ENCODE measurements at regions not wholly inside any gene's neighbourhood (a gene's known extent, or its start where the extent isn't known, plus 50 kb on each side); places are given as distances from the start of the nearest gene placed in this dataset.

DNA sequence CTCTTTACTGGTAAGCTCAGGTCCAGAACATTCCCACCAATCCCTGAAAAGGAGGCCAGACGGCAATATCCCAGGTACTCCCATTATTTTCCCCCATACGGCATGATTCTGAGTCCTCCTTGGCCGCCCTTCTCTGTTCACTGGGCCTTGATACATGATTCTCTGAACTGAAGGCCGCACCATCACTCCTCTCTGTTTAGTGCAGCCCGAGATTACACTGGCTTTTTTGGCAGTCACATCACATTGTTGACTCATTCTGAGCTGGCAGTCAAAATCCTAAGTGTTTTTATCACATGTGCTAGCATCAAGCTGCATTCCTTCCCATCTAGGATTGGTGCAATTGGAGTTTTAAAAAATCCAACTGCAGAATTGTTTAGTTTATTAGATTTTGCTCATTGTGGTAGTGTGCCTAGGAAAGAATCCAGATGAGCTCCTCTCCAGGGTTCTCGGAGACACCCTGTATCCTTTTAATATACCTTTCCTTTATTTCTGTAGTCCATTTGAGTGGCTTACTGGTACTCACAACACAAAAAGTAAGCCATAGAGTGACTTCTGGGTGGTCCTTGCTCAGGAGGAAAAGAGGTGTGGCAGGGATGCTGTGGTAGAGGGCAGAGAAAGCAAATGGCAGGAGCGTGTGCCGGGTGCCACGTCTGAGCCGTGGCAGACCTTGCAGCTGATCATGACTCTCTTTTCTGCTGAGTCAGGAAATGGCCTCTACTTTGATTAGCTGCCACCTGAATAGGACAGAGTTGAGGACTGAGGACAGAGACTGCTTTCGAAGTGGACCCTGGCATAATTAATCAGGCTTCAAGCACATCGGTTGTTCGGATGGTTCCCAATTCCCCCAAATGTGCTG is 121.1 kb upstream of the IL12B start:
- Histone ChIP-seq H3K4me3 (ENCODE audit: low read depth, low read length) (no peak overlapping the region), H3K36me3 (ENCODE audit: control insufficient read depth, insufficient read depth, low read length) (no peaks in the 10 kb centered on the region), H3K4me1 (ENCODE audit: control insufficient read depth, insufficient read depth, low read length) (no peaks in the 10 kb centered on the region), H3K27me3 (ENCODE audit: control insufficient read depth, insufficient read depth, low read length) (no peaks in the 10 kb centered on the region), H3K9me3 (ENCODE audit: control insufficient read depth, insufficient read depth, low read length) (no peaks in the 10 kb centered on the region), H3K27ac (ENCODE audit: low read depth, low read length) (no peak overlapping the region)
- WGBS (ENCODE audit: insufficient coverage) = 84% methylated on average over 11 of the region's 13 CpGs
- DNase-seq (ENCODE audit: low read depth in 4 of 6, low spot score in 6 of 6) = peak in 2 of 6 donors; percentile 38 to 58

DNA sequence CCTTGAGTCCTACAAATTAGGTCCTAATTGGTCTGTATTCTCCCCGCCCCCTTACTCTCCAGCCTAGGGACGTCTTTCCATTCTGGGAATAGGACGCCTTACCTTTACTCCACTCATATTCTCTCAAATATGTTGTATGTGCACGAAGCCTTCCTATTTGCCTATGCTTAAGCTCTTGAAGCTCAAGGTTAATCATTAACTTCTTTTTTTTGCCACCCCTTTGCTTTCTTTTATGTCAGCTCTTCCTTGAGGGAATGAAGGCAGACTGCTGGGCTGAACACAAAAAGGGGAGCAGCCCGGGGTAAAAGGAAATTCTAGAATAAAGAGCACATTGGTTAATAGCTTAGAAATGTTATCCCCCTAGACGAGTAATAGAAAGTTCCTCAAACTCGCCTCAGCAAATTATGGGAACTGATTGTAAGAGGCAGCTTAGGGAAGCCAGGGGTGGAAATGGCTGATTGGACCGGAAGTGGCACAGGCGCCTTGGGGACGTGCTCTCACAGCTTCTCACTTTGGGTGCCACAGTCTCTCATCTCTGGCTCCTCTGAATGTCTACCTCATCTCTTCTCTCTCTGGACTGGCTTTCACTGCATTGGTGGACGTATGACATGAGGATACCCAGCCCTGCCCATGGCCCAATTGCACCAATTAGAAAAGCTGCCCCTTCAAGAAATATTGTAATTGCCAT is 122.3 kb upstream of the IL12B start:
- 87% methylated on average over 9 of the region's 11 CpGs for whole genome bisulfite sequencing (ENCODE audit: insufficient coverage)
- Histone ChIP-seq H3K9me3 (ENCODE audit: control insufficient read depth, insufficient read depth, low read length) (no peaks in the 10 kb centered on the region), H3K4me3 (ENCODE audit: low read depth, low read length) (no peak overlapping the region), H3K4me1 (ENCODE audit: control insufficient read depth, insufficient read depth, low read length) (no peaks in the 10 kb centered on the region), H3K36me3 (ENCODE audit: control insufficient read depth, insufficient read depth, low read length) (no peaks in the 10 kb centered on the region), H3K27ac (ENCODE audit: low read depth, low read length) (no peak overlapping the region), H3K27me3 (ENCODE audit: control insufficient read depth, insufficient read depth, low read length) (no peaks in the 10 kb centered on the region)
- DNase-seq (ENCODE audit: low read depth in 4 of 6, low spot score in 6 of 6) = no peak

DNA sequence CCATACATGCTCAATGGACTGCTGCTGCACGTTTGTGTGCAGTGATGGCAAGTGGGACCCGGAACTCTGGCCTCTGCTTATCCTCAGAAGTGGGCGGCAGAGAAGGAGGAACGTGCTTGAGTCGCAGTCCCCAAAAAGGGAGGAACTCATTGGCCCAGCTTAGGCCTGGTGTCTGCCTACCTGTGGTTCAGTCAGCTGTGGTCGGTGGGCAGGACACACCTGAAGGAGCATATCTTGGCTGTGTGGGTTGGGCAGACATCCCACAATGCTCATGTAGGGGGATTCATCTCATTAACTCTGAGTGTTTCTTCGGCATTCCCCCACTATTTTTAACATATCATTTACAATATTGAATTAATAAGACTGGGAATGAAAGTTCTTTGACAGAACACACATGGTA is 122.9 kb upstream of the IL12B start:
- Histone ChIP-seq H3K4me1 (ENCODE audit: control insufficient read depth, insufficient read depth, low read length) (no peaks in the 10 kb centered on the region), H3K9me3 (ENCODE audit: control insufficient read depth, insufficient read depth, low read length) (no peaks in the 10 kb centered on the region), H3K36me3 (ENCODE audit: control insufficient read depth, insufficient read depth, low read length) (no peaks in the 10 kb centered on the region), H3K27ac (ENCODE audit: low read depth, low read length) (no peak overlapping the region), H3K27me3 (ENCODE audit: control insufficient read depth, insufficient read depth, low read length) (no peaks in the 10 kb centered on the region), H3K4me3 (ENCODE audit: low read depth, low read length) (no peak overlapping the region)
- DNase-seq (ENCODE audit: low read depth in 4 of 6, low spot score in 6 of 6) = no peak
- 70% methylated on average over 5 of the region's 7 CpGs for WGBS (ENCODE audit: insufficient coverage)

DNA sequence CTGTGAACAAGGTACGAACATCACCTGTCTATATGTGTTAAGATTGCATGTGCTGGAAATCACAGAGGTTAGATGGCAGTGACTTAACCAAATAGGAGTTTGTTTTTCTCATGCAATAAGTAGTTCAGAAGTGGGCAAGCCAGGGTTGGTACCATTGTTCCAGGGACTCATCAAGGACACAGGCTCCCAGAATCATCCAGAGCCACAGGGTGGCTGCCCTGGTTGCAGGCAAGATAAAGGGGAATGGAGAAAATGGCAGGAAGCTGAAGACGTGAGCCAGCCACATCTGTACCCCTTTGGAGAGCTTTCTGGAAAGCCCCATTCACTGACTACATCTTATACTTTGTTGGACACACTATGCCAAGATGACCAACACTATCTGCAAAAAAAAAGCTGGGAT is 126.0 kb upstream of the IL12B start:
- H3K27me3 ChIP-seq (ENCODE audit: control insufficient read depth, insufficient read depth, low read length) = no peaks in the 10 kb centered on the region
- WGBS (ENCODE audit: insufficient coverage) = 89% methylated on average over 1 of the region's 2 CpGs
- no peak overlapping the region for H3K4me3 ChIP-seq (ENCODE audit: low read depth, low read length)
- H3K9me3 ChIP-seq (ENCODE audit: control insufficient read depth, insufficient read depth, low read length) = no peaks in the 10 kb centered on the region
- H3K27ac ChIP-seq (ENCODE audit: low read depth, low read length) = no peak overlapping the region
- no peaks in the 10 kb centered on the region for H3K4me1 ChIP-seq (ENCODE audit: control insufficient read depth, insufficient read depth, low read length)
- H3K36me3 ChIP-seq (ENCODE audit: control insufficient read depth, insufficient read depth, low read length) = no peaks in the 10 kb centered on the region
- DNase-seq (ENCODE audit: low read depth in 4 of 6, low spot score in 6 of 6) = no peak

- no peak overlapping the region for H3K27ac ChIP-seq (ENCODE audit: low read depth, low read length)
- no peaks in the 10 kb centered on the region for H3K4me1 ChIP-seq (ENCODE audit: control insufficient read depth, insufficient read depth, low read length)
- no peak overlapping the region for H3K4me3 ChIP-seq (ENCODE audit: low read depth, low read length)
- H3K9me3 ChIP-seq (ENCODE audit: control insufficient read depth, insufficient read depth, low read length) = no peaks in the 10 kb centered on the region
- H3K27me3 ChIP-seq (ENCODE audit: control insufficient read depth, insufficient read depth, low read length) = no peaks in the 10 kb centered on the region
- no peaks in the 10 kb centered on the region for H3K36me3 ChIP-seq (ENCODE audit: control insufficient read depth, insufficient read depth, low read length)
- no peak for DNase-seq (ENCODE audit: low read depth in 4 of 6, low spot score in 6 of 6)
These were observed 126.6 kb upstream of the IL12B start for GRCh38 chr5:159456722-159457465.

DNA sequence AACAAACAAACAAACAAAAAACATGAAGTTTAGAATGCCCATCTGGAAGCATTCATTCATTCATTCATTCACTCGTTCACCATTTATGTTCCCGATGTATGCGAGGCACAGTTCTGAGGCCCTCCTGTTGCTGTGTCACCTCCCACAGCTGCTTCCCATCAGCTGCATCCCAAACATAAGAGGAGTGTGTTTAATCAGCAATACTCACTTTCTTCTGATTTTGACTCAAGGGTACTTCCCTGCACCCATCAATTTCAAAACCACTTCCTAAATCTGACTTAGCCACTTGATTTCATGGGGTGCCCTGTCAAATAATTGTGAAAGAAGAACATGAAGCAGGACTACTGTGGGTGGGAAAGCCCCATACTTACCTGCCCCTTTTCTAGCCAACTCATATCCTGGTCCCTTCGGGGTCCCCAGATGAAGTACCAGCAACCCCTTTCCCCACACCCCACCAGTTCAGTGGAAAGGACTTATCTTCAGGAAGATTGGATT is 128.0 kb upstream of the IL12B start:
- Histone ChIP-seq H3K27ac (ENCODE audit: low read depth, low read length) (no peak overlapping the region), H3K4me3 (ENCODE audit: low read depth, low read length) (no peak overlapping the region), H3K9me3 (ENCODE audit: control insufficient read depth, insufficient read depth, low read length) (no peaks in the 10 kb centered on the region), H3K36me3 (ENCODE audit: control insufficient read depth, insufficient read depth, low read length) (no peaks in the 10 kb centered on the region), H3K4me1 (ENCODE audit: control insufficient read depth, insufficient read depth, low read length) (no peaks in the 10 kb centered on the region), H3K27me3 (ENCODE audit: control insufficient read depth, insufficient read depth, low read length) (no peaks in the 10 kb centered on the region)
- no peak for DNase-seq (ENCODE audit: low read depth in 4 of 6, low spot score in 6 of 6)
- 97% methylated on average over 4 of the region's 4 CpGs for WGBS (ENCODE audit: insufficient coverage)

DNA sequence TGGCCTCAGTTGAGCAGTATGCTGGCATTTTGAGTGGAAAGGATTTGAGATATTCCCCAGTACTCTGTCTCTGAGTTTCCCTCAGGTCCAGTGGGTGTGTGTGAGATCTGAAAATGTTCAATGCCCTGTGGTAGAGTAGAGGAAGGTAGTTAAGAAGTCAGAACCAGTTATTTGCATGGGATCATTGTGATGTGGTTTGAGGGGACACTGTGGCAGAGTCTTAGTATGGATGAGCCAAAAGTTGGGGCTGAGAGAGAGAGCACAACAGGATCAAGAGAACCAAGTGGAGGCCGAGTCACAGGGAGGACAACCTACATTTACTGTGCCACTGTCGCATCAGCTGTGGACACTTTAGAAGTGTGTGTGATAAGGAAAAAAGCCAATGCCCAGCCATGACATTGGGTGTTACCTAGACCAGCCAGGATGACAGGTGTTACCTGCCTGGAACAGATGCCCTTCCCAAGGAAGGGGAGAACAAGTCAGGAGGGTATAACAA is 128.9 kb upstream of the IL12B start:
- Histone ChIP-seq H3K9me3 (ENCODE audit: control insufficient read depth, insufficient read depth, low read length) (no peaks in the 10 kb centered on the region), H3K36me3 (ENCODE audit: control insufficient read depth, insufficient read depth, low read length) (no peaks in the 10 kb centered on the region), H3K27ac (ENCODE audit: low read depth, low read length) (no peak overlapping the region), H3K4me3 (ENCODE audit: low read depth, low read length) (no peak overlapping the region), H3K27me3 (ENCODE audit: control insufficient read depth, insufficient read depth, low read length) (no peaks in the 10 kb centered on the region), H3K4me1 (ENCODE audit: control insufficient read depth, insufficient read depth, low read length) (no peaks in the 10 kb centered on the region)
- WGBS (ENCODE audit: insufficient coverage) = 100% methylated on average over 2 of the region's 2 CpGs
- no peak for DNase-seq (ENCODE audit: low read depth in 4 of 6, low spot score in 6 of 6)

- 70% methylated on average over 2 of the region's 3 CpGs for WGBS (ENCODE audit: insufficient coverage)
- no peaks in the 10 kb centered on the region for H3K27me3 ChIP-seq (ENCODE audit: control insufficient read depth, insufficient read depth, low read length)
- no peaks in the 10 kb centered on the region for H3K36me3 ChIP-seq (ENCODE audit: control insufficient read depth, insufficient read depth, low read length)
- no peaks in the 10 kb centered on the region for H3K4me1 ChIP-seq (ENCODE audit: control insufficient read depth, insufficient read depth, low read length)
- no peak overlapping the region for H3K27ac ChIP-seq (ENCODE audit: low read depth, low read length)
- H3K9me3 ChIP-seq (ENCODE audit: control insufficient read depth, insufficient read depth, low read length) = no peaks in the 10 kb centered on the region
- DNase-seq (ENCODE audit: low read depth in 4 of 6, low spot score in 6 of 6) = no peak
- H3K4me3 ChIP-seq (ENCODE audit: low read depth, low read length) = no peak overlapping the region
These were observed 129.8 kb upstream of the IL12B start for GRCh38 chr5:159459951-159460538.

- no peak overlapping the region for H3K4me3 ChIP-seq (ENCODE audit: low read depth, low read length)
- no peaks in the 10 kb centered on the region for H3K27me3 ChIP-seq (ENCODE audit: control insufficient read depth, insufficient read depth, low read length)
- H3K9me3 ChIP-seq (ENCODE audit: control insufficient read depth, insufficient read depth, low read length) = no peaks in the 10 kb centered on the region
- DNase-seq (ENCODE audit: low read depth in 4 of 6, low spot score in 6 of 6) = no peak
- no peak overlapping the region for H3K27ac ChIP-seq (ENCODE audit: low read depth, low read length)
- WGBS (ENCODE audit: insufficient coverage) = no CpG with 5 or more reads among the region's 1 CpG
- no peaks in the 10 kb centered on the region for H3K4me1 ChIP-seq (ENCODE audit: control insufficient read depth, insufficient read depth, low read length)
- no peaks in the 10 kb centered on the region for H3K36me3 ChIP-seq (ENCODE audit: control insufficient read depth, insufficient read depth, low read length)
These were observed 133.5 kb upstream of the IL12B start for GRCh38 chr5:159463590-159464321.
